Heart left ventricle (tissue), 16 donors: ENCODE measurements at regions not wholly inside any gene's neighbourhood (a gene's known extent, or its start where the extent isn't known, plus 50 kb on each side); places are given as distances from the start of the nearest gene placed in this dataset.

Experiments
- ATAC-seq, 4 donors: fragments of 200-7000 bp; cut with Tn5 transposase; one replicate each; pipeline ENCODE4 v1.9.1; 2020 to 2022; ENCODE audit warnings: moderate library complexity in 4 of 4, mild to moderate bottlenecking in 3 of 4, moderate number of reproducible peaks in 1 of 4
- DNase-seq, 5 donors: peaks; one replicate each; pipeline ENCODE4 v3.0.0-alpha.2; 2020
- H3K27ac ChIP-seq, 12 donors: fragments of 200-600 bp; sonication (generic) in 4 of 12; one replicate each; pipeline versions ENCODE4 v1.5.0 to v1.8.0; 2016 to 2022; ENCODE audit warnings: mild to moderate bottlenecking in 2 of 12
- H3K27me3 ChIP-seq, 9 donors: fragments of 200-600 bp; sonication (generic) in 2 of 9; one replicate each; pipeline versions ENCODE4 v1.5.1 to v1.8.0; 2016 to 2022; ENCODE audit warnings: mild to moderate bottlenecking in 3 of 9
- H3K36me3 ChIP-seq, 9 donors: fragments of 200-600 bp; sonication (generic) in 2 of 9; one replicate each; pipeline versions ENCODE4 v1.5.0 to v1.8.0; 2018 to 2022; ENCODE audit warnings: mild to moderate bottlenecking in 2 of 9
- H3K4me1 ChIP-seq, 12 donors: fragments of 200-600 bp; sonication (generic) in 4 of 12; one replicate each; pipeline versions ENCODE4 v1.5.0 to v1.8.0; 2016 to 2022; ENCODE audit warnings: mild to moderate bottlenecking in 3 of 12
- H3K4me3 ChIP-seq, 12 donors: fragments of 200-600 bp; sonication (generic) in 4 of 12; one replicate each; pipeline versions ENCODE4 v1.5.0 to v1.8.0; 2017 to 2022; ENCODE audit warnings: mild to moderate bottlenecking in 9 of 12, moderate library complexity in 4 of 12
- H3K9me3 ChIP-seq, 12 donors: fragments of 200-600 bp; sonication (generic) in 4 of 12; one replicate each; pipeline versions ENCODE4 v1.5.0 to v1.8.0; 2016 to 2022; ENCODE audit warnings: mild to moderate bottlenecking in 1 of 12
- POLR2A ChIP-seq, 2 donors: fragments of 450-650 bp; IDR thresholded peaks; one replicate each; pipeline ENCODE4 v1.6.1; 2017; ENCODE audit warnings: antibody characterized with exemption in 2 of 2, mild to moderate bottlenecking in 2 of 2, moderate library complexity in 2 of 2
- WGBS, 4 donors: extraction: QIAGEN DNeasy Blood & Tissue Kit in 2 of 4; methylation state at CpG; one replicate each; pipeline versions ENCODE4 v1.1.5 to v1.1.7; 2013 to 2018; 5-methylcytosine and 5-hydroxymethylcytosine counted together
- intact Hi-C, 10 donors: fragments of 100-400 bp; cut with DNase I; formaldehyde crosslinking; loops; one replicate each; pipeline versions ENCODE4 v1.11.1 to v1.14.2; 2022
- TF ChIP-seq, protein P1 (sequence below), 12 donors: fragments of 200-600 bp; sonication (generic) in 4 of 12; IDR thresholded peaks; one replicate each; pipeline versions ENCODE4 v1.5.0 to v1.8.0; 2018 to 2022; ENCODE audit warnings: antibody characterized with exemption in 12 of 12, mild to moderate bottlenecking in 5 of 12
- donor health status: ischemic (EF 13 %, LVEDD 7.1; RV severe dilation, severe dysfunction).
- donor health status: healthy with polysubstance abuse.
- donor health status: DM: no; HTN: yes; CAD: no.
- donor health status: DM: no; HTN: no; CAD: no.
- donor health status: ischemic (EF 25% LVEDD 6.9; RV normal size, moderate dysfunction).
- donor health status: ischemic (EF 25% LVEDD 5.7; RV mildly dilated, moderate dysfunction).
- donor health status: healthy.
- donor health status: DM: yes; HTN: yes; CAD: no.
- donor health status: ischemic (EF 35%, LVEDD 5.7; RV mildly dilated, moderate dysfunction).
- donor health status: nonischemic (EF 11% LVEDD 7.7; RV severe dilation, severe dysfunction).
- donor health status: DM: yes; HTN: yes; CAD: no.
- donor health status: PGD.
- donor health status: ischemic (EF 29% LVEDD 5.4; RV normal size, mild dysfunction).
- donor health status: nonischemic (EF 23%, LVEDD 6.1; RV moderate dilation, normal function).

DNA sequence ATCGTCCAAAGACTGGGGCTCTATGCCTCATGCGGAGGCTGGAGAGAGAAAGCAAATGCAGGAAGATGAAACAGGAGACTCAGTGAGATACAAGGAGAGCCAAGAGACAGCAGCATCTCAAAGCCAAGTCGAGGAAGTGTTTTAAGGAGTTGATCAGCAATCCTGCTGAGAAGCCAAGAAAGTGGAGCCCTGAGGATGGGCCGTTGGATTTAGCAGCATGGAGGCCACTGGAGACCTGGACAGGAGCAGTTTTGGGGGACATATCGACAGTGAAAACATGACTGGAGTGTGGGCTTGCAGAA, 107.4 kb upstream of the ZBTB40 start:
- peaks cover 9 to 68% (median 24%) of the 10 kb centered on the region in 9 donors for H3K27me3 ChIP-seq
- H3K36me3 ChIP-seq: no peaks in the 10 kb centered on the region

DNA sequence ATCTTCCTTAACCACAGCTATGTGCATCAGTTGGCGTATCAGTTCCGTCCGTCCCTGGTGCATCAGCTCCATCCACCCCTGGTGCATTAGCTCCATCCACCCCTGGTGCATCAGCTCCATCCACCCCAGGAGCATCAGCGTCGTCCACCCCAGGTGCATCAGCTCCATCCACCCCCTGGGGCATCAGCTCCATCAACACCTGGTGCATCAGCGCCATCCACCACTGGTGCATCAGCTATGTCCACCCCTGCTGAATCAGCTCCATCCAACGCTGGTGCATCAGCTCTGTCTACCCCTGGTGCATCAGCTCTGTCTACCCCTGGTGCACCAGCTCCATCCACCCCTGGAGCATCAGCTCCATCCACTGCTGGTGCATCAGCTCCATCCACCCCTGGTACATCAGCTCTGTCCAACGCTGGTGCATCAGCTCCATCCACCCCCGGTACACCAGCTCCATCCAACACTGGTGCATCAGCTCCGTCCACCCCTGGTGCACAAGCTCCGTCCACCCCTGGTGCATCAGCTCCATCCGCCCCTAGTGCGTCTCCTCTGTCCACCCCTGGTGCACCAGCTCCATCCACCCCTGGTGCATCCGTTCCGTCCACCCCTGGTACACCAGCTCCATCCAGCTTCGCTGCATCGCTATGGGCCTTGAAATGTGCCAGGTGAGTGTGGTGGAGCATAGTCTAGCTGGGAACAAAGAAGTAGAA, 106.6 kb upstream of the ZBTB40 start:
- DNase-seq (no peak), ATAC-seq (no peak)
- Histone ChIP-seq H3K36me3 (no peaks in the 10 kb centered on the region), H3K4me3 (no peak overlapping the region), H3K4me1 (peaks cover 0 to 7% (median 0%) of the 10 kb centered on the region in 12 donors), H3K27ac (no peak overlapping the region), H3K27me3 (peaks cover 9 to 70% (median 30%) of the 10 kb centered on the region in 9 donors), H3K9me3 (no peaks in the 10 kb centered on the region)
- intact Hi-C loops: no loop called here
- 87 to 89% (median 88%) methylated on average over 17 of the region's 17 CpGs for WGBS, 4 donors
- no peak for TF ChIP-seq POLR2A (IDR thresholded peaks at IDR 0.05)
- TF ChIP-seq, protein P1, sequence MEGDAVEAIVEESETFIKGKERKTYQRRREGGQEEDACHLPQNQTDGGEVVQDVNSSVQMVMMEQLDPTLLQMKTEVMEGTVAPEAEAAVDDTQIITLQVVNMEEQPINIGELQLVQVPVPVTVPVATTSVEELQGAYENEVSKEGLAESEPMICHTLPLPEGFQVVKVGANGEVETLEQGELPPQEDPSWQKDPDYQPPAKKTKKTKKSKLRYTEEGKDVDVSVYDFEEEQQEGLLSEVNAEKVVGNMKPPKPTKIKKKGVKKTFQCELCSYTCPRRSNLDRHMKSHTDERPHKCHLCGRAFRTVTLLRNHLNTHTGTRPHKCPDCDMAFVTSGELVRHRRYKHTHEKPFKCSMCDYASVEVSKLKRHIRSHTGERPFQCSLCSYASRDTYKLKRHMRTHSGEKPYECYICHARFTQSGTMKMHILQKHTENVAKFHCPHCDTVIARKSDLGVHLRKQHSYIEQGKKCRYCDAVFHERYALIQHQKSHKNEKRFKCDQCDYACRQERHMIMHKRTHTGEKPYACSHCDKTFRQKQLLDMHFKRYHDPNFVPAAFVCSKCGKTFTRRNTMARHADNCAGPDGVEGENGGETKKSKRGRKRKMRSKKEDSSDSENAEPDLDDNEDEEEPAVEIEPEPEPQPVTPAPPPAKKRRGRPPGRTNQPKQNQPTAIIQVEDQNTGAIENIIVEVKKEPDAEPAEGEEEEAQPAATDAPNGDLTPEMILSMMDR (IDR thresholded peaks at IDR 0.05): no peak

More for the DNA sequence above, 107.4 kb upstream of the ZBTB40 start:
- H3K4me1 ChIP-seq: peaks cover 0 to 7% (median 0%) of the 10 kb centered on the region in 12 donors
- DNase-seq (no peak), ATAC-seq (no peak)
- no peak for TF ChIP-seq POLR2A (IDR thresholded peaks at IDR 0.05)
- TF ChIP-seq, protein P1 (IDR thresholded peaks at IDR 0.05): no peak
- no peak overlapping the region for H3K4me3 ChIP-seq
- WGBS, 4 donors: 46 to 57% (median 52%) methylated on average over 5 of the region's 5 CpGs
- intact Hi-C loops: no loop called here
- no peaks in the 10 kb centered on the region for H3K9me3 ChIP-seq
- no peak overlapping the region for H3K27ac ChIP-seq

DNA sequence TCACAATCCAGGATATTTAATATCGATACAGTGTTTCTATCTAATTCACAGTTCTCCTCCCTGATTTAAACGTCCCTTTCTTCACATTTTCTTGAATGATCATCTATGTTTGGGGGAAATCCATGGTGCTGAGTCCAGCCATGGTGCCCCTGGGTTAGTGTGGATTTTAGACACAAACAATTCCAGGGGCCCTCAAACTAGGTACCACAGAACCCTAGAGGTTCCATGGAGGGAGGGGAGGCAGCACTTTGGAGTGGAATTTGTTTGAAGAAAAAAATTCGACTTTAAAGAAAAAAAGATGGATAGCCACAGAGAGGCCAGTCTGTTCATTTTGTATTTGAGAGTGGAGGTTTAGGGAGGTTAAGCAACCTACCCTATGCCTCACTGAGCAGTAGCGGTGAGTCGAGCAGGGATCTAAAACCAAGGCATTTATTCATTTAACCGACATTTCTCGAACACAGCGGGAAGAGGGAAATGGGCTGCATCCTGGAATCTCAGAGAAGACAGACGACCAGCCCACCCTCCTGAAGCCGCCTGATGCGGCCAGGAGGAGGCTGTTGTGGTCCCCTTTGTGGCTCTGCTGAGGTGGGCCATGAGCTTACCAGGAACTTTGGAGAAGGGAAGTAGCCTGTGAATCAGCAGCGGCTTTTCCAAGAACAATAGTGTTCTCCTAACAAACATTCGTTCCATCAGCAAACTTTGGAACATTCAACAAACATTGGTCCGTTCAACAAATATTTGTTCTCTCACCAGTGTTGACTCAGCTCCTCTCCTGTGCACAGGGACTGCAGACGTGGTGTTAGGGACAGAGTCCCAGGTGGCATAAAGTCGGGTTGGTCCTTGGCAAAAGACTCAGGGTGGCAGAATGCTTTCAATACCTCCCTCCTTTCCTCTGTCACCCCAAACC, 103.5 kb upstream of the ZBTB40 start:
- no peaks in the 10 kb centered on the region for H3K9me3 ChIP-seq
- ATAC-seq: no peak
- H3K27me3 ChIP-seq: peaks cover 11 to 76% (median 46%) of the 10 kb centered on the region in 9 donors
- TF ChIP-seq POLR2A (IDR thresholded peaks at IDR 0.05): no peak
- TF ChIP-seq, protein P1 (IDR thresholded peaks at IDR 0.05): no peak
- no peak overlapping the region for H3K4me3 ChIP-seq
- no peaks in the 10 kb centered on the region for H3K4me1 ChIP-seq
- DNase-seq: no peak
- no peaks in the 10 kb centered on the region for H3K36me3 ChIP-seq
- no peak overlapping the region for H3K27ac ChIP-seq
- 58 to 67% (median 63%) methylated on average over 16 of the region's 16 CpGs for WGBS, 4 donors
- intact Hi-C loops: no loop called here

DNA sequence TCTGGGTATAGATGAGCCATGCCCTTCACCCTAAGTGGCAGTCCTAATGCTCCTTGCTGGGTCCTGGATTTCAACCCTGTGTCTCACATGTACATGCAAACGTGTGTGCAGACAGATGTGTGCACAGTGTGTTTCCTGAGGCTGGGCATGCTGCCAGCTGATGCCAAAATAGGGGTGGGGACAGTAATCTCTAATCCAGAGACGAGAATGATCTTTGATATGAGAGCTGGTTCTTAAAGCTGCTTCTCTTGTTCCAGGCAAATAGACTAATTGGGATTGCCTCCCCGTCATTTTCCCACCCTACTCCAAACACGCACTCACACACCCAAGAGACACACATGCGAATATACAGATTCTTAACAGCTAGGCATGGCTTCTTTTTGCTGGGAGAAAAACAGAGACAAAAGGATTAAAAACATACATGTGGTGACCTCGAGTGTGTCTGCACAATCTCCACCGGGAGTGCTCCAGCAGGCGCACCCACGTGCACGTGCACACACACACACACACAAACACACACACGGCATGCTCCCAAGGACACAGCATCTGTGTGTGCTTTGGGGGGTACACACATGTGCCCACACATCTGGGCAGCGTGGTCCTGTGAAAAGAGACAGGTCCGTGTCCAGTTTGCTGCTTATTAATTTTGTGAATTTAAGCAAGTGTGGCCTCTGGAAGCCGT, 102.1 kb upstream of the ZBTB40 start:
- no peaks in the 10 kb centered on the region for H3K4me1 ChIP-seq
- H3K4me3 ChIP-seq: no peak overlapping the region
- intact Hi-C loops: no loop called here
- H3K9me3 ChIP-seq: no peaks in the 10 kb centered on the region
- TF ChIP-seq, protein P1 (IDR thresholded peaks at IDR 0.05): no peak
- no peak for TF ChIP-seq POLR2A (IDR thresholded peaks at IDR 0.05)
- WGBS, 4 donors: 50 to 53% (median 52%) methylated on average over 13 to 14 of the region's 14 CpGs
- no peak overlapping the region for H3K27ac ChIP-seq
- H3K36me3 ChIP-seq: no peaks in the 10 kb centered on the region
- DNase-seq: no peak
- ATAC-seq: no peak
- peaks cover 7 to 78% (median 47%) of the 10 kb centered on the region in 9 donors for H3K27me3 ChIP-seq
